ENCODE measurements at regions not wholly inside any gene's neighbourhood (a gene's known extent, or its start where the extent isn't known, plus 50 kb on each side); places are given as distances from the start of the nearest gene placed in this dataset.

- TF ChIP-seq, protein P1, sequence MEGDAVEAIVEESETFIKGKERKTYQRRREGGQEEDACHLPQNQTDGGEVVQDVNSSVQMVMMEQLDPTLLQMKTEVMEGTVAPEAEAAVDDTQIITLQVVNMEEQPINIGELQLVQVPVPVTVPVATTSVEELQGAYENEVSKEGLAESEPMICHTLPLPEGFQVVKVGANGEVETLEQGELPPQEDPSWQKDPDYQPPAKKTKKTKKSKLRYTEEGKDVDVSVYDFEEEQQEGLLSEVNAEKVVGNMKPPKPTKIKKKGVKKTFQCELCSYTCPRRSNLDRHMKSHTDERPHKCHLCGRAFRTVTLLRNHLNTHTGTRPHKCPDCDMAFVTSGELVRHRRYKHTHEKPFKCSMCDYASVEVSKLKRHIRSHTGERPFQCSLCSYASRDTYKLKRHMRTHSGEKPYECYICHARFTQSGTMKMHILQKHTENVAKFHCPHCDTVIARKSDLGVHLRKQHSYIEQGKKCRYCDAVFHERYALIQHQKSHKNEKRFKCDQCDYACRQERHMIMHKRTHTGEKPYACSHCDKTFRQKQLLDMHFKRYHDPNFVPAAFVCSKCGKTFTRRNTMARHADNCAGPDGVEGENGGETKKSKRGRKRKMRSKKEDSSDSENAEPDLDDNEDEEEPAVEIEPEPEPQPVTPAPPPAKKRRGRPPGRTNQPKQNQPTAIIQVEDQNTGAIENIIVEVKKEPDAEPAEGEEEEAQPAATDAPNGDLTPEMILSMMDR (IDR thresholded peaks at IDR 0.05; ENCODE audit: insufficient read depth, low read depth, low read length) = no peak
- no peak for TF ChIP-seq EZH2 (IDR thresholded peaks at IDR 0.05; ENCODE audit: insufficient read depth, low read length)
Measured at GRCh38 chr20:19867074-19867473, 109.0 kb downstream of the RIN2 start.
